SK-N-SH (cell line): ENCODE measurements at regions not wholly inside any gene's neighbourhood (a gene's known extent, or its start where the extent isn't known, plus 50 kb on each side); places are given as distances from the start of the nearest gene placed in this dataset.

Experiments
- CTCF ChIA-PET: fragments of 300-600, 350-600 bp; formaldehyde crosslinking; extraction: SDS; loops from one replicate; lab custom pipeline; 2021; lab: Yijun Ruan, JAX
- POLR2A ChIA-PET: fragments of 350-600 bp; sonication (Branson Sonifier 250); formaldehyde crosslinking; extraction: SDS; loops from one replicate; lab custom pipeline; 2020; ENCODE audit warnings: antibody characterized with exemption, inconsistent platforms; lab: Yijun Ruan, JAX
- DNase-seq: peaks from one replicate; pipeline ENCODE4 v3.0.0; 2012
- H2AFZ ChIP-seq: fragments of 200-600 bp; sonication (generic); 2 replicates; pipeline ENCODE4 v1.8.1; 2016; ENCODE audit warnings: antibody characterized with exemption, mild to moderate bottlenecking, low read depth
- H3F3A ChIP-seq: fragments of 200-600 bp; sonication (generic); replicated peaks from 2 replicates; pipeline ENCODE3; 2016; ENCODE audit warnings: antibody characterized with exemption, mild to moderate bottlenecking; ENCODE audit not compliant: insufficient read depth
- H3K27ac ChIP-seq, 2 experiments: fragments of 200-500 bp in 1 of 2; fragments of 200-600 bp in 1 of 2; sonication (Bioruptor generic) in 1 of 2; sonication (generic), shearing (Covaris generic) in 1 of 2; 2 replicates each; pipeline versions ENCODE4 v1.5.1 to v1.6.1; 2014 to 2016; ENCODE audit warnings: low read depth in 2 of 2, inconsistent platforms in 1 of 2, low read length in 1 of 2, mild to moderate bottlenecking in 1 of 2, mixed read lengths in 1 of 2
- H3K27me3 ChIP-seq: fragments of 200-600 bp; sonication (generic), shearing (Covaris generic); 2 replicates; pipeline ENCODE4 v1.6.1; 2016; ENCODE audit warnings: mixed run types; ENCODE audit not compliant: insufficient read depth
- H3K36me3 ChIP-seq, 2 experiments: fragments of 200-500 bp in 1 of 2; fragments of 200-600 bp in 1 of 2; sonication (Bioruptor generic) in 1 of 2; sonication (generic) in 1 of 2; replicated peaks in 1 of 2; 2 replicates each; pipeline versions ENCODE3 to v1.5.1; 2014 to 2016; ENCODE audit warnings: low read length in 1 of 2, mild to moderate bottlenecking in 1 of 2; ENCODE audit not compliant: insufficient read depth in 2 of 2, control insufficient read depth in 1 of 2
- H3K4me1 ChIP-seq, 2 experiments: fragments of 200-500 bp in 1 of 2; fragments of 200-600 bp in 1 of 2; sonication (Bioruptor generic) in 1 of 2; sonication (generic), shearing (Covaris generic) in 1 of 2; 2 replicates each; pipeline versions ENCODE4 v1.5.1 to v1.6.1; 2014 to 2016; ENCODE audit warnings: low read depth in 1 of 2, low read length in 1 of 2, mixed run types in 1 of 2; ENCODE audit not compliant: insufficient read depth in 2 of 2, control insufficient read depth in 1 of 2
- H3K4me2 ChIP-seq: fragments of 200-600 bp; sonication (generic), shearing (Covaris generic); 2 replicates; pipeline ENCODE4 v1.6.1; 2017; ENCODE audit warnings: mixed run types
- H3K4me3 ChIP-seq, 2 experiments: fragments of 200-500 bp in 1 of 2; fragments of 200-600 bp in 1 of 2; sonication (Bioruptor generic) in 1 of 2; sonication (generic), shearing (Covaris generic) in 1 of 2; 2 replicates each; pipeline versions ENCODE4 v1.5.1 to v1.8.1; 2014 to 2016; ENCODE audit warnings: low read depth in 2 of 2, inconsistent platforms in 1 of 2, low read length in 1 of 2, mild to moderate bottlenecking in 1 of 2, mixed read lengths in 1 of 2, moderate library complexity in 1 of 2
- H3K79me2 ChIP-seq: fragments of 200-600 bp; sonication (generic); 2 replicates; pipeline ENCODE4 v1.8.1; 2017; ENCODE audit warnings: mild to moderate bottlenecking; ENCODE audit not compliant: insufficient read depth
- H3K9ac ChIP-seq: fragments of 200-600 bp; sonication (generic); 2 replicates; pipeline ENCODE4 v1.6.1; 2017; ENCODE audit warnings: mixed run types
- H3K9me2 ChIP-seq: fragments of 200-600 bp; sonication (generic); 2 replicates; pipeline ENCODE4 v1.6.1; 2017; ENCODE audit warnings: mixed run types
- H3K9me3 ChIP-seq: fragments of 200-600 bp; sonication (generic); 2 replicates; pipeline ENCODE4 v1.6.1; 2017; ENCODE audit warnings: mixed run types, mild to moderate bottlenecking, moderate library complexity
- H4K20me1 ChIP-seq: fragments of 200-600 bp; sonication (generic); 2 replicates; pipeline ENCODE4 v1.6.1; 2017; ENCODE audit warnings: mild to moderate bottlenecking, mixed run types; ENCODE audit not compliant: insufficient read depth
- CHD2 ChIP-seq: fragments of 150-350 bp; IDR thresholded peaks from 2 replicates; pipeline ENCODE4 v1.6.1; 2018; ENCODE audit warnings: low read length; ENCODE audit not compliant: partially characterized antibody
- EP300 ChIP-seq, 2 experiments: IDR thresholded peaks; 2 replicates each; pipeline versions ENCODE4 v1.4.0 to v1.6.1; 2012; ENCODE audit warnings: borderline replicate concordance in 1 of 2, low read depth in 1 of 2, low read length in 1 of 2
- EZH2phosphoT487 ChIP-seq: fragments of 200-600 bp; sonication (generic); IDR thresholded peaks from 2 replicates; pipeline ENCODE4 v1.6.1; 2017; ENCODE audit warnings: low read depth, mixed run types, mild to moderate bottlenecking, antibody characterized with exemption, moderate library complexity, borderline replicate concordance
- FOSL2 ChIP-seq: IDR thresholded peaks from 2 replicates; pipeline ENCODE4 v1.4.0; 2012; ENCODE audit warnings: low read depth, mild to moderate bottlenecking, moderate library complexity, borderline replicate concordance
- FOXM1 ChIP-seq: IDR thresholded peaks from 2 replicates; pipeline ENCODE4 v1.4.0; 2012; ENCODE audit warnings: low read depth, mild to moderate bottlenecking
- IRF3 ChIP-seq: fragments of 150-350 bp; IDR thresholded peaks from 2 replicates; pipeline ENCODE4 v1.6.1; 2016; ENCODE audit warnings: mild to moderate bottlenecking, low read depth, low read length
- JUND ChIP-seq: IDR thresholded peaks from 2 replicates; pipeline ENCODE4 v1.4.0; 2012
- MAX ChIP-seq: IDR thresholded peaks from 2 replicates; pipeline ENCODE4 v1.4.0; 2012; ENCODE audit warnings: low read depth
- NRF1 ChIP-seq: IDR thresholded peaks from 2 replicates; pipeline ENCODE4 v1.6.1; 2012; ENCODE audit warnings: low read depth, mild to moderate bottlenecking, low read length
- PBX3 ChIP-seq: IDR thresholded peaks from 2 replicates; pipeline ENCODE4; 2012
- REST ChIP-seq: IDR thresholded peaks from 2 replicates; pipeline ENCODE4 v1.6.1; 2012; ENCODE audit warnings: mild to moderate bottlenecking, low read depth, low read length, moderate library complexity
- SIN3A ChIP-seq: IDR thresholded peaks from 2 replicates; pipeline ENCODE4 v1.6.1; 2012; ENCODE audit warnings: low read depth, mild to moderate bottlenecking, low read length, moderate library complexity, borderline replicate concordance
- SMC3 ChIP-seq: IDR thresholded peaks from 2 replicates; pipeline ENCODE4 v1.6.1; 2012; ENCODE audit warnings: low read depth, low read length, improper control_type of control experiment
- TCF12 ChIP-seq: IDR thresholded peaks from 2 replicates; pipeline ENCODE4 v1.4.0; 2012
- TEAD4 ChIP-seq: IDR thresholded peaks from 2 replicates; pipeline ENCODE4 v1.4.0; 2012; ENCODE audit warnings: mild to moderate bottlenecking, borderline replicate concordance; ENCODE audit not compliant: insufficient read depth
- USF1 ChIP-seq: IDR thresholded peaks from 2 replicates; pipeline ENCODE4 v1.4.0; 2012; ENCODE audit warnings: low read depth, borderline replicate concordance
- USF2 ChIP-seq: fragments of 150-350 bp; IDR thresholded peaks from 2 replicates; pipeline ENCODE4 v1.6.1; 2017; ENCODE audit warnings: antibody characterized with exemption, low read length, low read depth, borderline replicate concordance
- YY1 ChIP-seq: IDR thresholded peaks from 2 replicates; pipeline ENCODE4 v1.4.0; 2012; ENCODE audit warnings: low read depth, mild to moderate bottlenecking
- WGBS: methylation state at CpG from one replicate; pipeline ENCODE4 v1.1.6; 2017; ENCODE audit warnings: low lambda C conversion rate; 5-methylcytosine and 5-hydroxymethylcytosine counted together

- CTCF ChIA-PET = interaction anchor here (2.0 kb wide), 1 partner anchor 177 kb away, joined by 4 read pairs; no protein-coding TSS in a partner anchor
- WGBS = 32% methylated on average over 5 of the region's 5 CpGs
- Histone ChIP-seq H2AFZ (no peak overlapping the region), H3K27me3 (no peaks in the 10 kb centered on the region), H3K36me3 (no peaks in the 10 kb centered on the region), H3K4me3 (no peak overlapping the region), H3K27ac (no peak overlapping the region), H3K9ac (no peak overlapping the region), H3K9me3 (no peaks in the 10 kb centered on the region), H3K4me2 (no peak overlapping the region), H3F3A (no peaks in the 10 kb centered on the region), H3K79me2 (no peaks in the 10 kb centered on the region), H3K9me2 (no peaks in the 10 kb centered on the region), H4K20me1 (no peaks in the 10 kb centered on the region), H3K4me1 (no peaks in the 10 kb centered on the region; a peak in 1 of 4 replicates)
- DNase-seq = no peak
- TF ChIP-seq CHD2 (no peak), SIN3A (no peak), YY1 (no peak), NRF1 (no peak), TEAD4 (no peak), TCF12 (no peak), USF2 (no peak), IRF3 (no peak), USF1 (no peak), FOXM1 (no peak), JUND (no peak), MAX (no peak), PBX3 (no peak), FOSL2 (no peak), EZH2phosphoT487 (no peak), REST (no peak), SMC3 (no peak), EP300 (IDR thresholded peaks at IDR 0.05; ENCODE audit: borderline replicate concordance in 1 of 2, low read depth in 1 of 2, low read length in 1 of 2) (no peak)
- POLR2A ChIA-PET = no interaction called here
Observed at GRCh38 chr9:135263511-135263910, 176.0 kb downstream of the OLFM1 start.
